ENCODE measurements at regions not wholly inside any gene's neighbourhood (a gene's known extent, or its start where the extent isn't known, plus 50 kb on each side); places are given as distances from the start of the nearest gene placed in this dataset.
A peak's percentile ranks its signal among the peaks of the same experiment; 100 is the strongest.
"Not testable (repeated sequence)": the region's sequence is repeated elsewhere in the genome, so short reads cannot be mapped to it uniquely, and the experiment has no call there.

GRCh38 chr22:19597399-19597735, 73.2 kb upstream of the CLDN5 start:
- no peaks in the 10 kb centered on the region for H3K9me3 ChIP-seq
- H3K4me3 ChIP-seq: no peak overlapping the region
- H3K36me3 ChIP-seq: no peaks in the 10 kb centered on the region
- H3K27me3 ChIP-seq: no peaks in the 10 kb centered on the region
- DNase-seq: no peak

- Histone ChIP-seq H3K9me3 (no peaks in the 10 kb centered on the region), H3K36me3 (no peaks in the 10 kb centered on the region), H3K4me3 (no peak overlapping the region), H3K27me3 (no peaks in the 10 kb centered on the region)
- no peak for DNase-seq
Observed at GRCh38 chr22:19598054-19598855, 74.0 kb upstream of the CLDN5 start.

- Histone ChIP-seq H3K9me3 (no peaks in the 10 kb centered on the region), H3K27me3 (no peaks in the 10 kb centered on the region), H3K4me3 (no peak overlapping the region), H3K36me3 (no peaks in the 10 kb centered on the region)
- no peak for DNase-seq
Observed at GRCh38 chr22:19599004-19599403, 74.8 kb upstream of the CLDN5 start.

GRCh38 chr22:19599626-19600243, 75.5 kb upstream of the CLDN5 start:
- Histone ChIP-seq H3K4me3 (no peak overlapping the region), H3K36me3 (no peaks in the 10 kb centered on the region), H3K27me3 (no peaks in the 10 kb centered on the region), H3K9me3 (no peaks in the 10 kb centered on the region)
- DNase-seq: no peak

DNA sequence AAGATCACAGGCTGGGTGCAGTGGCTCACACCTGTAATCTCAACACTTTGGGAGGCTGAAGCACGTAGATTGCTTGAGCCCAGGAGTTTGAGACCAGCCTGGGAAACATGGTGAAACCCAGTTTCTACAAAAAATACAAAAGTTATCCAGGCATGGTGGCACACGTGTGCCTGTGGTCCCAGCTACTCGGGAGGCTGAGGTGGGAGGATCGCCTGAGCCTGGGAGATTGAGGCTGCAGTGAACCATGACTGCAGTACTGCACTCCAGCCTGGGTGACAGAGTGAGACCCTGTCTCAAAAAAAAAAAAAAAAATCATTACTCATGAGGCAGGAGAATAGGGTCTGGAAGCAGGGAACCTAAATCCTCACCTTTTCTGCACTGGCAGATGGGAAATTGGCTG, 79.1 kb upstream of the CLDN5 start:
- not testable (repeated sequence) for H3K9me3 ChIP-seq, H3K4me3 ChIP-seq, H3K36me3 ChIP-seq, DNase-seq, H3K27me3 ChIP-seq

GRCh38 chr22:19603767-19604166, 79.6 kb upstream of the CLDN5 start:
- no peaks in the 10 kb centered on the region for H3K36me3 ChIP-seq
- H3K9me3 ChIP-seq: no peaks in the 10 kb centered on the region
- DNase-seq: no peak
- no peaks in the 10 kb centered on the region for H3K27me3 ChIP-seq
- no peak overlapping the region for H3K4me3 ChIP-seq

DNA sequence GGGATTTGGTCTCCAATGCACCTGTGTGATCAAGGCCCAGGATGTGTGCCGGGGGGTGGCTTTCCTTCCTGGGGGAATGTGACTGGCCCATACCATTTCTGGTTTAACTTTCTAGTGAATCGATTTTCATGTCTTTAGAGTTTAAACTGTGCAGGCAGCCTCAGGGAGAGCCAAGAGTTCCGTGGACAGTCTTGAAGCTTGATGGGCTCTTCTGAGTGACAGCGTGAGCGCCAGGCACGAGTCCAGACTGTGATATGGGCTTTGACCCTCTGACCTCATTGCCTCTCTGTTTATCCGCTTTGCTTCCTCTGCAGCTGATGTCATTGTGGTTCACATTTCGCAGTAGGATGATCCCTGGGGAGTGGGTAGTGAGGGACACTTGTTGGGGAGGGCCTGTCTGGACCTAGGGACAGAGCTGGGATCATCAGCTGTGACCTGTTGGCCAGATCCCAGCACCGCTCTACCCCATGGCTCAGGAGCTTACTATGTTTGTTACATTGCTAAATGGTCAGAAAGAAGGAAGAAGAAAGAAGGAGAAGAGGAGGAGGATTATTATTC, 80.6 kb upstream of the CLDN5 start:
- DNase-seq: no peak
- no peaks in the 10 kb centered on the region for H3K9me3 ChIP-seq
- no peaks in the 10 kb centered on the region for H3K27me3 ChIP-seq
- no peak overlapping the region for H3K4me3 ChIP-seq
- no peaks in the 10 kb centered on the region for H3K36me3 ChIP-seq

DNA sequence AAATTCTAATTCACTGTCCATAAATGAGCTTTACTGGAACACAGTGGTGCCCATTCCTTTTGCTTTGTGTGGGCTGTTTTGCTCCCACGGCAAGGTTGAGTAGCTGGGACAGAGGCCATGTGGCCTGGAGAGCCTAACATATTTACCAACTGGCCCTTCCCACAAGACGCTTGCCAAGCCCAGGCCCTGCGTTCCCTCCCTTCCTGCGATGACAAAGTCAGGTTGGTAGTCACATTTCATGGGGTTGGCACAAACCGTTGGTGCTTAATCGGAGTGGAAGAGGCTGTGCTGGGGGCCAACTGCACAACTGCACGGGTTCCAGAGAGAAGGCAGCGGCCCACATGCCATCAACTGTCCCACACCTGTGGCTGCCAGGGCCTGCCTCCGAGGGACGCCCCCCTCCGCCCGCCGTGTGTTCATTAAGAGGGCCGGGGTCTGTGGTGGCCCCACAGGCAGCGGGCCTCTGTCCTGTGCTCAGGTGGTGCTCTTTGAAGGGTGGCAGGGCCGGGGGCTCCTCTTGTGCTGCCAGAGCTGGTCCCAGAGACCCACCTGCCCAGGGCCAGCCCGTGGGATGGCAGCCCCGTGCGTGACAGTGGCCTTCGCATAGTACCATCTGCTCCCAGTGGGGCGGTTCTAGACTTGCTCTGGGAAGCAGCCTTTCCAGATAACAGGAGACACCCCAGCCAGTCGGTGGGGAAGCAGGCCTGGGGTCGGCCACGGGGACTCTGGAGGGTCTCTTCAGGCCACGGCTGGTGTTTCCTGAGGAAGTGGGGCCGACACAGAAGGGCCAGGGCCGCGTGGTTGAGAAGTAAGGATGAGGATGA, 81.5 kb upstream of the CLDN5 start:
- no peaks in the 10 kb centered on the region for H3K9me3 ChIP-seq
- DNase-seq: peak; percentile 83
- H3K36me3 ChIP-seq: no peaks in the 10 kb centered on the region
- H3K27me3 ChIP-seq: no peaks in the 10 kb centered on the region
- H3K4me3 ChIP-seq: no peak overlapping the region

- Histone ChIP-seq H3K4me3 (no peak overlapping the region), H3K27me3 (no peaks in the 10 kb centered on the region), H3K36me3 (no peaks in the 10 kb centered on the region), H3K9me3 (no peaks in the 10 kb centered on the region)
- no peak for DNase-seq
Observed at GRCh38 chr22:19606332-19607191, 82.4 kb upstream of the CLDN5 start.

DNA sequence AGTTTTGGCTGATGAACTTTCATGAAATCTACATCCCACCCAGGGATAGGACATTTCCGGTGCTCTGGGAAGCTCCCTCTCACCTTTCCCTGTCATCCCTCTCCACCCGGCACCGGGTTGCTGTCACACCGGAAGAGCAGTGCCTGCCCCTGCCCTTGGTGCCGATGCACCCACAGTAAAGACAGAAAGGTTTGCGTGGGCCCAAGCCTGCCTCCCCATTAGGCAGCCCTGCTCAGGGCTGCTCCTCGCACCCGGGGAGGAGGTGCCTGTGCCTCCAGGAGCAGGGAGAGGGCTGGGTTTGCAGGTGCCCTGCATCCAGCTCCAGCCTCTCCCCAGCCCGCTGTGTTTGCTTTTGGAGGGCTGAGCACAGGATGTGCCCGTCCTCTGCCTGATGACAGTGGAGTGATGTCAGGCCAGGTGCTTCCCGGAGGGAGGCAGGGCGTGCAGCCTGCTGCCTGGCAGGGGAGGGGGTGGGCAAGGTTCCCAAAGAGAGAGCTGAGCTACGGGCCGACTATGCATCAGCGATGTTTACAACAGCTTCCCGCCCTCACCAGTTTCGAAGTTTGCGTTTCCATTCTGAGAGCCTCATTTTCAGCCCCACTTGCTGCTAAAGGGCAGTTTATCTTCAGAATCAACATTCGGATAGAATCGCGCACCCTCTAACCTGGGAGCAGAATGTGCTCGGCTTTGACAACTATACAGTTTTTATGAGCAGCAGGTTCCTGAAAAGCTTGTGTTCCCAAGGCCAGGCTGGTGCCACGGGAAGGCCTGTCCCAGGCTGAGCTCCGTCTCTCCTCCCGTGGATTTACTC, 83.2 kb upstream of the CLDN5 start:
- H3K36me3 ChIP-seq: no peaks in the 10 kb centered on the region
- no peaks in the 10 kb centered on the region for H3K9me3 ChIP-seq
- no peak for DNase-seq
- no peak overlapping the region for H3K4me3 ChIP-seq
- H3K27me3 ChIP-seq: no peaks in the 10 kb centered on the region

- no peak overlapping the region for H3K4me3 ChIP-seq
- no peaks in the 10 kb centered on the region for H3K27me3 ChIP-seq
- no peak for DNase-seq
Observed at GRCh38 chr22:19608003-19608690, 83.9 kb upstream of the CLDN5 start.

GRCh38 chr22:19609753-19610152, 85.5 kb upstream of the CLDN5 start:
- not testable (repeated sequence) for H3K27me3 ChIP-seq, H3K36me3 ChIP-seq, DNase-seq, H3K4me3 ChIP-seq, H3K9me3 ChIP-seq

More at GRCh38 chr22:19608003-19608690, 83.9 kb upstream of the CLDN5 start:
- Histone ChIP-seq H3K9me3 (no peaks in the 10 kb centered on the region), H3K36me3 (no peaks in the 10 kb centered on the region)

GRCh38 chr22:19610518-19611253, 86.5 kb upstream of the CLDN5 start:
- Histone ChIP-seq H3K27me3 (no peaks in the 10 kb centered on the region; the same call in 1 of the 2 replicates), H3K9me3 (no peaks in the 10 kb centered on the region), H3K4me3 (no peak overlapping the region), H3K36me3 (no peaks in the 10 kb centered on the region)
- DNase-seq: no peak

DNA sequence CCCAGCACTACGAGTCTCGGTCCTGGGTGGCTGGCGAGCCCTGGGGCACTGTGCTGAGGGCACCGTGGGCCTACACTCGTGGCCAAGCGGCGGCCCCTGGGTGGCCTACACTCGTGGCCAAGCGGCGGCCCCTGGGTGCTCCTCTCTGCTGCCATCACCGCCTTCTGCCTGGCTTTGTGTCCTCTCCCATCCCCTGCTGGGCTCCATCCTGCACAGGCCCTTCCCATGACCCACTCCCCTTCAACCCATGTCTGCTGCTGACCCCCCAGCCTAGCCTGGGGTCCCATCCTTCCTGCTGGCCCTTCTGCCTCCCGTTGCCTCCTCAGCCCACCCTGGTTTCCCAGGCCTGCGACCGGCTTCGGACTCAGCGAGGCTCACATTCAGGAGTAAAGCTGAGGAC, 87.4 kb upstream of the CLDN5 start:
- no peaks in the 10 kb centered on the region for H3K9me3 ChIP-seq
- H3K27me3 ChIP-seq: no peaks in the 10 kb centered on the region; the same call in 1 of the 2 replicates
- no peak for DNase-seq
- no peaks in the 10 kb centered on the region for H3K36me3 ChIP-seq
- no peak overlapping the region for H3K4me3 ChIP-seq

All from MG63 (cell line).